ENCODE measurements at regions not wholly inside any gene's neighbourhood (a gene's known extent, or its start where the extent isn't known, plus 50 kb on each side); places are given as distances from the start of the nearest gene placed in this dataset.
"Not testable (repeated sequence)": the region's sequence is repeated elsewhere in the genome, so short reads cannot be mapped to it uniquely, and the experiment has no call there.

DNA sequence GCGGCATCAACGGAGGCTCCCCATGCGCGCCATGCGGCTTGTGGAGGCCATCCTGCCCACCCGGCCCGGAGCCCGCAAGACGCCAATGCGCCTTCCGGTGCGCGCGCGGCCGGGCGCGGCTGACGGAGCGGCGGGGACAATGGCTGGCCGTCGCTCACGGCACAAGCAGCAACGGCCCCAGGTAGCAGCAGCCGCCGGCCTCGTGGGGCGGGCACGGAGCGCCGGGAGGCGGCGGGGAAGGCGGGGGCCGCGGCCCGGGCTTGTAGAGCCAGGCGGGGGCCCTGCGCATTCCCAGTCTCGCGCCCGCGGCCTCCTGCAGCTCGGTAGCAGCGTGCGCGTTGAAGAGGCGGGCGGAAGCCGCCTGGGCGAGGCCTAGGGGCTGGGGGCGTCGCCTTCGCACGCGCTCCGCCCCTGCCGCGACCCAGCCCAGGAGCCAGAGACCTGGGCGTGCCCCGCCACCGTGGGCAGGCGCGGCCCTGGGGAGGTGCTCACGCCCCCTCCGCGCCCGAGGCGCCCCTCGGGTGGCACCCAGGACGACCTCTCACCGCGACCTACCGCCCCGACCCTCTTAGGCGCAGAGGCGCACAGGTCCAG is 207.1 kb upstream of the PRKX start:
- TF ChIP-seq, protein P1, sequence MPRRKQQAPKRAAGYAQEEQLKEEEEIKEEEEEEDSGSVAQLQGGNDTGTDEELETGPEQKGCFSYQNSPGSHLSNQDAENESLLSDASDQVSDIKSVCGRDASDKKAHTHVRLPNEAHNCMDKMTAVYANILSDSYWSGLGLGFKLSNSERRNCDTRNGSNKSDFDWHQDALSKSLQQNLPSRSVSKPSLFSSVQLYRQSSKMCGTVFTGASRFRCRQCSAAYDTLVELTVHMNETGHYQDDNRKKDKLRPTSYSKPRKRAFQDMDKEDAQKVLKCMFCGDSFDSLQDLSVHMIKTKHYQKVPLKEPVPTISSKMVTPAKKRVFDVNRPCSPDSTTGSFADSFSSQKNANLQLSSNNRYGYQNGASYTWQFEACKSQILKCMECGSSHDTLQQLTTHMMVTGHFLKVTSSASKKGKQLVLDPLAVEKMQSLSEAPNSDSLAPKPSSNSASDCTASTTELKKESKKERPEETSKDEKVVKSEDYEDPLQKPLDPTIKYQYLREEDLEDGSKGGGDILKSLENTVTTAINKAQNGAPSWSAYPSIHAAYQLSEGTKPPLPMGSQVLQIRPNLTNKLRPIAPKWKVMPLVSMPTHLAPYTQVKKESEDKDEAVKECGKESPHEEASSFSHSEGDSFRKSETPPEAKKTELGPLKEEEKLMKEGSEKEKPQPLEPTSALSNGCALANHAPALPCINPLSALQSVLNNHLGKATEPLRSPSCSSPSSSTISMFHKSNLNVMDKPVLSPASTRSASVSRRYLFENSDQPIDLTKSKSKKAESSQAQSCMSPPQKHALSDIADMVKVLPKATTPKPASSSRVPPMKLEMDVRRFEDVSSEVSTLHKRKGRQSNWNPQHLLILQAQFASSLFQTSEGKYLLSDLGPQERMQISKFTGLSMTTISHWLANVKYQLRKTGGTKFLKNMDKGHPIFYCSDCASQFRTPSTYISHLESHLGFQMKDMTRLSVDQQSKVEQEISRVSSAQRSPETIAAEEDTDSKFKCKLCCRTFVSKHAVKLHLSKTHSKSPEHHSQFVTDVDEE (CRISPR knock-in tag; IDR thresholded peaks at IDR 0.05), result not testable (repeated sequence)
- TF ChIP-seq, protein P2, sequence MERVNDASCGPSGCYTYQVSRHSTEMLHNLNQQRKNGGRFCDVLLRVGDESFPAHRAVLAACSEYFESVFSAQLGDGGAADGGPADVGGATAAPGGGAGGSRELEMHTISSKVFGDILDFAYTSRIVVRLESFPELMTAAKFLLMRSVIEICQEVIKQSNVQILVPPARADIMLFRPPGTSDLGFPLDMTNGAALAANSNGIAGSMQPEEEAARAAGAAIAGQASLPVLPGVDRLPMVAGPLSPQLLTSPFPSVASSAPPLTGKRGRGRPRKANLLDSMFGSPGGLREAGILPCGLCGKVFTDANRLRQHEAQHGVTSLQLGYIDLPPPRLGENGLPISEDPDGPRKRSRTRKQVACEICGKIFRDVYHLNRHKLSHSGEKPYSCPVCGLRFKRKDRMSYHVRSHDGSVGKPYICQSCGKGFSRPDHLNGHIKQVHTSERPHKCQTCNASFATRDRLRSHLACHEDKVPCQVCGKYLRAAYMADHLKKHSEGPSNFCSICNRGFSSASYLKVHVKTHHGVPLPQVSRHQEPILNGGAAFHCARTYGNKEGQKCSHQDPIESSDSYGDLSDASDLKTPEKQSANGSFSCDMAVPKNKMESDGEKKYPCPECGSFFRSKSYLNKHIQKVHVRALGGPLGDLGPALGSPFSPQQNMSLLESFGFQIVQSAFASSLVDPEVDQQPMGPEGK (CRISPR knock-in tag; IDR thresholded peaks at IDR 0.05; ENCODE audit: borderline replicate concordance), result not testable (repeated sequence)
- TF ChIP-seq, protein P3, sequence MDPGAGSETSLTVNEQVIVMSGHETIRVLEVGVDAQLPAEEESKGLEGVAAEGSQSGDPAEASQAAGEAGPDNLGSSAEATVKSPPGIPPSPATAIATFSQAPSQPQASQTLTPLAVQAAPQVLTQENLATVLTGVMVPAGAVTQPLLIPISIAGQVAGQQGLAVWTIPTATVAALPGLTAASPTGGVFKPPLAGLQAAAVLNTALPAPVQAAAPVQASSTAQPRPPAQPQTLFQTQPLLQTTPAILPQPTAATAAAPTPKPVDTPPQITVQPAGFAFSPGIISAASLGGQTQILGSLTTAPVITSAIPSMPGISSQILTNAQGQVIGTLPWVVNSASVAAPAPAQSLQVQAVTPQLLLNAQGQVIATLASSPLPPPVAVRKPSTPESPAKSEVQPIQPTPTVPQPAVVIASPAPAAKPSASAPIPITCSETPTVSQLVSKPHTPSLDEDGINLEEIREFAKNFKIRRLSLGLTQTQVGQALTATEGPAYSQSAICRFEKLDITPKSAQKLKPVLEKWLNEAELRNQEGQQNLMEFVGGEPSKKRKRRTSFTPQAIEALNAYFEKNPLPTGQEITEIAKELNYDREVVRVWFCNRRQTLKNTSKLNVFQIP (CRISPR knock-in tag; IDR thresholded peaks at IDR 0.05; ENCODE audit: borderline replicate concordance, low read depth), result not testable (repeated sequence)
- not testable (repeated sequence) for TF ChIP-seq CSDC2 (CRISPR knock-in tag; IDR thresholded peaks at IDR 0.05); ZNF70 (CRISPR knock-in tag; IDR thresholded peaks at IDR 0.05); ZFP30 (CRISPR knock-in tag; IDR thresholded peaks at IDR 0.05); RARB (CRISPR knock-in tag; IDR thresholded peaks at IDR 0.05); PPARA (CRISPR knock-in tag; IDR thresholded peaks at IDR 0.05; ENCODE audit: borderline replicate concordance)
